ENCODE measurements at regions not wholly inside any gene's neighbourhood (a gene's known extent, or its start where the extent isn't known, plus 50 kb on each side); places are given as distances from the start of the nearest gene placed in this dataset.

DNA sequence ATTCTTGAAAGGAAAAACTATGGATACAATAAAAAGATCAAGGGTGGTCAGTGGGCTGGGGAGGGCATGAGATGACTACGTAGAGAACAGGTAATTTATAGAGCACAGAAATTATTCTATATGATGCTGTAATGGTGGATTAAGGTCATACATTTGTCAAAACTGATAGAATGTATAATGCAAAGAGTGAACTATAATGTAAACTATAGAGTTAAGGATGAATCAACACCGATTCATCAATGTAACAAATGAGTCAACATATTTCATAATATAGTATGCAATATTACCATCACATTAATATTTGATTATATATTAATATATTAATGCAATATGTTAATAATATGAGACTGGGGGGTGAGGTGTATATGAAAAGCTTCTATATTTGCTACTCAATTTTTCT, 555.6 kb upstream of the POT1 start:
- H3K27ac ChIP-seq = no peak overlapping the region
- no peak for TF ChIP-seq CTCF (IDR thresholded peaks at IDR 0.05)
- no peak overlapping the region for H3K4me3 ChIP-seq
- no peaks in the 10 kb centered on the region for H3K4me1 ChIP-seq
- H3K27me3 ChIP-seq = no peaks in the 10 kb centered on the region
- H3K36me3 ChIP-seq = no peaks in the 10 kb centered on the region
- H3K9me3 ChIP-seq = no peaks in the 10 kb centered on the region
- no peak for ATAC-seq
- 88 to 92% (median 91%) methylated on average over 2 of the region's 2 CpGs for WGBS, 4 donors
- DNase-seq = no peak
- intact Hi-C loops (cut with DNase I) = no loop called here

- H3K4me3 ChIP-seq = no peak overlapping the region
- no peaks in the 10 kb centered on the region for H3K27me3 ChIP-seq
- no peaks in the 10 kb centered on the region for H3K4me1 ChIP-seq
- 87 to 92% (median 90%) methylated on average over 2 of the region's 2 CpGs for WGBS, 4 donors
- intact Hi-C loops (cut with DNase I) = no loop called here
- no peak for DNase-seq
- H3K9me3 ChIP-seq = no peaks in the 10 kb centered on the region
- no peak overlapping the region for H3K27ac ChIP-seq
- no peaks in the 10 kb centered on the region for H3K36me3 ChIP-seq
- ATAC-seq = no peak
- TF ChIP-seq CTCF (IDR thresholded peaks at IDR 0.05) = no peak
- TF ChIP-seq POLR2A (IDR thresholded peaks at IDR 0.05) = no peak
These were observed 555.1 kb upstream of the POT1 start for GRCh38 chr7:125484755-125485154.

DNA sequence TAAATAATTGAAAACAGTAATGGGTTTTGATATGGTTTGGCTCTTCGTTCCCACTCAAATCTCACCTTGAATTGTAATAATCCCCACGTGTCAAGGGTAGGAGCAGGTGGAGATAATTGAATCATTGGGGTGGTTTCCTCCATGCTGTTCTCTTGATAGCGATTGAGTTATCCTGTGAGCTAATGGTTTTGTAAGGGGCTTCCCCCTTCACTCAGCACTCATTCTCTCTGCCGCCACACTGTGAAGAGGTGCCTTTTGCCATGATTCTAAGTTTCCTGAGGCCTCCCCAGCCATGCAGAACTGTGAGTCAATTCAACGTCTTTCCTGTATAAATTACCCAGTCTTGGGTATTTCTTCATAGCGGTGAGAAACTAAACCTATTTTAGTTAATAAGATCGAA, 551.7 kb upstream of the POT1 start:
- Histone ChIP-seq H3K4me1 (no peaks in the 10 kb centered on the region), H3K27me3 (no peaks in the 10 kb centered on the region), H3K4me3 (no peak overlapping the region), H3K27ac (no peak overlapping the region), H3K9me3 (no peaks in the 10 kb centered on the region), H3K36me3 (no peaks in the 10 kb centered on the region)
- no peak for ATAC-seq
- intact Hi-C loops (cut with DNase I) = no loop called here
- no peak for TF ChIP-seq CTCF (IDR thresholded peaks at IDR 0.05)
- TF ChIP-seq POLR2A (IDR thresholded peaks at IDR 0.05) = no peak
- DNase-seq = no peak
- WGBS, 4 donors = 82 to 89% (median 86%) methylated on average over 7 of the region's 7 CpGs

DNA sequence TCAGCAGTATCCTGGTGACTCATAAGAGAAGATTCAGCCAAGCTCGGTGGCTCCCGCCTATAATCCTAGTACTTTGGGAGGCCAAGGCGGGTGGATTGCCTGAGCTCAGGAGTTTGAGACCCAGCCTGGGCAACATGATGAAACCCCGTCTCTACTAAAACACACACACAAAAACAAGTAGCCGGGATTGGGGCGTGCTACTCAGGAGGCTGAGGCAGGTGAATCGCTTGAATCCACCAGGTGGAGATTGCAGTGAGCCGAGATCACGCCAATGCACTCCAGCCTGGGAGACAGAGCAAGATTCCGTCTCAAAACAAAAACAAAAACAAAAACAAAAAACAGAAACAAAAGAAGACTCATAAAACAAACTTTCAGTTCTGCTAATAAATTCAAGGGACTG, 551.1 kb upstream of the POT1 start:
- no peaks in the 10 kb centered on the region for H3K27me3 ChIP-seq
- H3K9me3 ChIP-seq = no peaks in the 10 kb centered on the region
- WGBS, 4 donors = 91 to 95% (median 93%) methylated on average over 10 of the region's 10 CpGs
- H3K36me3 ChIP-seq = no peaks in the 10 kb centered on the region
- no peaks in the 10 kb centered on the region for H3K4me1 ChIP-seq
- TF ChIP-seq POLR2A (IDR thresholded peaks at IDR 0.05) (no peak), CTCF (IDR thresholded peaks at IDR 0.05) (no peak)
- no peak overlapping the region for H3K4me3 ChIP-seq
- DNase-seq (no peak), ATAC-seq (no peak)
- H3K27ac ChIP-seq = no peak overlapping the region
- intact Hi-C loops (cut with DNase I) = no loop called here
